Gastroesophageal sphincter (tissue), 4 donors: ENCODE measurements at regions not wholly inside any gene's neighbourhood (a gene's known extent, or its start where the extent isn't known, plus 50 kb on each side); places are given as distances from the start of the nearest gene placed in this dataset.
A peak's percentile ranks its signal among the peaks of the same experiment; 100 is the strongest.

Experiments
- ATAC-seq: fragments of 150-250 bp; one replicate; pipeline ENCODE4 v1.9.1; 2016; ENCODE audit warnings: mild to moderate bottlenecking, moderate library complexity
- H3K27ac ChIP-seq, 4 donors: fragments of 200-600 bp; sonication (generic) in 3 of 4; 1 replicate in 3 of 4; 2 replicates in 1 of 4; pipeline ENCODE4 v1.5.1; 2016 to 2019
- H3K27me3 ChIP-seq: fragments of 200-600 bp; sonication (generic); one replicate; pipeline ENCODE4 v1.5.1; 2019
- H3K36me3 ChIP-seq, 2 donors: fragments of 200-600 bp; sonication (generic); one replicate each; pipeline ENCODE4 v1.5.1; 2019; ENCODE audit warnings: control low read depth in 1 of 2
- H3K4me1 ChIP-seq, 3 donors: fragments of 200-600 bp; sonication (generic); 1 replicate in 2 of 3; 2 replicates in 1 of 3; pipeline ENCODE4 v1.5.1; 2016 to 2019; ENCODE audit warnings: control low read depth in 2 of 3
- H3K4me3 ChIP-seq, 2 donors: fragments of 200-600 bp; sonication (generic); one replicate each; pipeline ENCODE4 v1.5.1; 2019; ENCODE audit warnings: mild to moderate bottlenecking in 1 of 2, moderate library complexity in 1 of 2
- H3K9me3 ChIP-seq, 3 donors: fragments of 200-600 bp; sonication (generic); one replicate each; pipeline ENCODE4 v1.5.1; 2017 to 2019; ENCODE audit warnings: control low read depth in 2 of 3
- CTCF ChIP-seq, 4 experiments: fragments of 200-600 bp in 2 of 4; fragments of 450-650 bp in 2 of 4; sonication (generic) in 1 of 4; IDR thresholded peaks; one replicate each; pipeline ENCODE4 v1.5.1; 2017 to 2019; ENCODE audit warnings: antibody characterized with exemption in 4 of 4, mild to moderate bottlenecking in 2 of 4, moderate library complexity in 2 of 4
- EP300 ChIP-seq: sonication (generic); formaldehyde crosslinking; IDR thresholded peaks from one replicate; pipeline ENCODE4 v1.6.1; 2017; ENCODE audit warnings: antibody characterized with exemption, mild to moderate bottlenecking
- POLR2A ChIP-seq, 2 donors: fragments of 450-650 bp; IDR thresholded peaks; one replicate each; pipeline ENCODE4 v1.6.1; 2017; ENCODE audit warnings: antibody characterized with exemption in 2 of 2, mild to moderate bottlenecking in 2 of 2, moderate library complexity in 1 of 2
- POLR2AphosphoS5 ChIP-seq: sonication (generic); formaldehyde crosslinking; IDR thresholded peaks from one replicate; pipeline ENCODE4 v1.6.1; 2017; ENCODE audit warnings: antibody characterized with exemption
- WGBS, 2 donors: methylation state at CpG; one replicate each; pipeline ENCODE4 v1.1.5; 2018; ENCODE audit warnings: low coverage in 1 of 2; 5-methylcytosine and 5-hydroxymethylcytosine counted together

- no peaks in the 10 kb centered on the region for H3K36me3 ChIP-seq
- 75 to 81% methylated on average over 2 to 3 of the region's 3 CpGs for WGBS, 2 donors
- no peaks in the 10 kb centered on the region for H3K27me3 ChIP-seq
- no peak overlapping the region for H3K27ac ChIP-seq
- H3K4me1 ChIP-seq, result no peaks in the 10 kb centered on the region
- no peaks in the 10 kb centered on the region for H3K9me3 ChIP-seq
- TF ChIP-seq POLR2AphosphoS5 (no peak), EP300 (no peak), CTCF (IDR thresholded peaks at IDR 0.05) (no peak), POLR2A (IDR thresholded peaks at IDR 0.05) (no peak)
- H3K4me3 ChIP-seq, result no peak overlapping the region
- no peak for ATAC-seq
Observed at GRCh38 chr21:16829532-16829931, 683.3 kb upstream of the CXADR start.

DNA sequence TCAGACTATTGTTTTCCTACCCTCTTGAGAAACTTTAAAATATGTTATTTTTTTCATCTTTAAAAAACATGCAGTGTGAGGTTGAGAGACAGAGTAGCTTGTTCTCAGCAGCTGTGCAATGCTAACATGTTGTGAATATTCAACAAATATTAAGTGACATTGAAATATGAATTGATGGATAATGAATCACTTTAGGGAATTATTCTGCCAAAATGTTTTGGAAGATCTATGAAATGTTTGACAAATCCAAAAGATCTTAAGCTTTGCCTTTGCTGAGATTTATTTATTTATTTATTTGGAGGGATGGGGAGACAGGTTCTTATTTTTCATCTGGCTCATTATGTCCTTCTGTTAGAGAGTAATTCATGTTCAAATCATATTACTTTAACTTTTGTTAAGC, 680.1 kb upstream of the CXADR start:
- no peaks in the 10 kb centered on the region for H3K27me3 ChIP-seq
- TF ChIP-seq EP300, result no peak
- no peak for TF ChIP-seq POLR2A (IDR thresholded peaks at IDR 0.05)
- TF ChIP-seq POLR2AphosphoS5, result no peak
- no peak for TF ChIP-seq CTCF (IDR thresholded peaks at IDR 0.05)
- no peak overlapping the region for H3K4me3 ChIP-seq
- H3K36me3 ChIP-seq, result no peaks in the 10 kb centered on the region
- no peak overlapping the region for H3K27ac ChIP-seq
- peaks cover 0 to 12% (median 4%) of the 10 kb centered on the region in 3 donors for H3K4me1 ChIP-seq
- H3K9me3 ChIP-seq, result no peaks in the 10 kb centered on the region
- ATAC-seq, result no peak

DNA sequence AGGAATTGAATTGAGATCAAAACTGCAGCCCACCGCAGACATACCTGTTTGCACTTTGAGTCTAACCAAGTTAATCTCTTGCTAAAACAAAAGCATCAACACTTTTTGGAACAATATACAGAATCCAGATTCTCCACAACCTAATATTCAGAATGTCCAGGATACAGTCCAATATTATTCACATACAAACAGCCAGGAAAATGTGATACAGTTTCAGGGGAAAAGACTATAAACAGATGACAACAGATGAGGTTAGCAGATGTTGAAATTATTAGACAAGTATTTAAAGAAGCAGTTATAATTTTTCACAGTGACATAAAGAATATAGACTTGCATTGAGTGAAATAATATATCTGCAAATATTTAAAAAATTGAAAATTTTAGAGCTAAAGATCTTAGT, 678.1 kb upstream of the CXADR start:
- WGBS, 2 donors, result 75 to 85% methylated on average over 1 of the region's 1 CpG
- Histone ChIP-seq H3K9me3 (no peaks in the 10 kb centered on the region), H3K27ac (no peak overlapping the region), H3K36me3 (no peaks in the 10 kb centered on the region), H3K27me3 (no peaks in the 10 kb centered on the region), H3K4me3 (no peak overlapping the region), H3K4me1 (peaks cover 0 to 25% (median 6%) of the 10 kb centered on the region in 3 donors)
- ATAC-seq, result no peak
- TF ChIP-seq CTCF (IDR thresholded peaks at IDR 0.05) (no peak), EP300 (no peak), POLR2AphosphoS5 (no peak), POLR2A (IDR thresholded peaks at IDR 0.05) (no peak)

GRCh38 chr21:16837321-16837720, 675.5 kb upstream of the CXADR start:
- TF ChIP-seq EP300 (no peak), CTCF (IDR thresholded peaks at IDR 0.05) (no peak), POLR2A (IDR thresholded peaks at IDR 0.05) (no peak), POLR2AphosphoS5 (no peak)
- H3K27ac ChIP-seq, result peak overlapping the region in 1 of 4 donors; percentile 32
- no peak for ATAC-seq

GRCh38 chr21:16837721-16838120, 675.1 kb upstream of the CXADR start:
- Histone ChIP-seq H3K9me3 (no peaks in the 10 kb centered on the region), H3K27me3 (no peaks in the 10 kb centered on the region), H3K4me3 (no peak overlapping the region), H3K4me1 (peaks cover 0 to 39% (median 6%) of the 10 kb centered on the region in 3 donors), H3K27ac (peak overlapping the region in 1 of 4 donors; percentile 32), H3K36me3 (no peaks in the 10 kb centered on the region)
- 0 to 21% methylated on average over 1 to 2 of the region's 2 CpGs for WGBS, 2 donors
- no peak for ATAC-seq
- TF ChIP-seq POLR2A (IDR thresholded peaks at IDR 0.05) (no peak), POLR2AphosphoS5 (no peak), EP300 (no peak), CTCF (IDR thresholded peaks at IDR 0.05) (no peak)

More at GRCh38 chr21:16837321-16837720, 675.5 kb upstream of the CXADR start:
- Histone ChIP-seq H3K4me3 (no peak overlapping the region), H3K9me3 (no peaks in the 10 kb centered on the region), H3K27me3 (no peaks in the 10 kb centered on the region), H3K4me1 (peaks cover 0 to 37% (median 6%) of the 10 kb centered on the region in 3 donors), H3K36me3 (no peaks in the 10 kb centered on the region)
